CD14-positive monocyte (primary cell): ENCODE measurements at regions not wholly inside any gene's neighbourhood (a gene's known extent, or its start where the extent isn't known, plus 50 kb on each side); places are given as distances from the start of the nearest gene placed in this dataset.

Experiments used
- DNase-seq, 3 donors: peaks; one replicate each; pipeline ENCODE4 v3.0.0-alpha.2; 2011 to 2022
- H2AFZ ChIP-seq: 2 replicates; pipeline ENCODE4 v1.6.0; 2012; ENCODE audit warnings: mild to moderate bottlenecking, low read depth, low read length, inconsistent platforms; ENCODE audit not compliant: insufficient read depth, poor library complexity, severe bottlenecking
- H3K27ac ChIP-seq, 2 donors: 1 replicate in 1 of 2; 2 replicates in 1 of 2; pipeline ENCODE4 v1.5.1; 2012 to 2013; ENCODE audit warnings: low read length in 2 of 2, control low read depth in 1 of 2, inconsistent platforms in 1 of 2, low read depth in 1 of 2, mild to moderate bottlenecking in 1 of 2
- H3K27me3 ChIP-seq, 2 donors: one replicate each; pipeline versions ENCODE4 v1.6.0 to v1.6.1; 2011 to 2013; ENCODE audit warnings: low read length in 2 of 2; ENCODE audit not compliant: control insufficient read depth in 2 of 2, insufficient read depth in 2 of 2
- H3K36me3 ChIP-seq, 2 donors: replicated peaks in 1 of 2; 1 replicate in 1 of 2; 2 replicates in 1 of 2; pipeline versions ENCODE4 v1.5.1 to v1.6.1; 2012 to 2013; ENCODE audit warnings: low read length in 2 of 2, control low read depth in 1 of 2, inconsistent platforms in 1 of 2, mild to moderate bottlenecking in 1 of 2; ENCODE audit not compliant: insufficient read depth in 2 of 2, control insufficient read depth in 1 of 2
- H3K4me1 ChIP-seq, 2 donors: 1 replicate in 1 of 2; 2 replicates in 1 of 2; pipeline versions ENCODE4 v1.5.1 to v1.6.1; 2012 to 2013; ENCODE audit warnings: low read length in 2 of 2, control low read depth in 1 of 2, inconsistent platforms in 1 of 2, mild to moderate bottlenecking in 1 of 2, moderate library complexity in 1 of 2; ENCODE audit not compliant: insufficient read depth in 2 of 2, control insufficient read depth in 1 of 2
- H3K4me2 ChIP-seq: replicated peaks from 2 replicates; pipeline ENCODE3; 2012; ENCODE audit warnings: low read length, moderate library complexity, mild to moderate bottlenecking; ENCODE audit not compliant: poor library complexity, severe bottlenecking; ENCODE audit errors: extremely low read depth
- H3K4me3 ChIP-seq, 3 experiments: fragments of 200-600 bp in 1 of 3; sonication (generic) in 1 of 3; replicated peaks in 1 of 3; 1 replicate in 2 of 3; 2 replicates in 1 of 3; pipeline ENCODE4 v1.5.1; 2011 to 2013; ENCODE audit warnings: low read length in 3 of 3, mild to moderate bottlenecking in 3 of 3, control low read depth in 2 of 3, low read depth in 2 of 3, inconsistent platforms in 1 of 3, moderate library complexity in 1 of 3
- H3K79me2 ChIP-seq: 2 replicates; pipeline ENCODE4 v1.6.0; 2012; ENCODE audit warnings: mild to moderate bottlenecking, control low read depth, inconsistent platforms, low read length, moderate library complexity; ENCODE audit not compliant: insufficient read depth
- H3K9ac ChIP-seq: 2 replicates; pipeline ENCODE4 v1.6.0; 2017; ENCODE audit warnings: low read length, mild to moderate bottlenecking; ENCODE audit not compliant: insufficient read depth, poor library complexity, severe bottlenecking
- H3K9me3 ChIP-seq, 2 donors: replicated peaks in 1 of 2; 1 replicate in 1 of 2; 2 replicates in 1 of 2; pipeline versions ENCODE4 v1.5.1 to v1.6.1; 2012 to 2013; ENCODE audit warnings: low read length in 2 of 2, control low read depth in 1 of 2; ENCODE audit not compliant: control insufficient read depth in 1 of 2, insufficient read depth in 1 of 2
- H4K20me1 ChIP-seq: 2 replicates; pipeline ENCODE4 v1.6.0; 2012; ENCODE audit warnings: mild to moderate bottlenecking, low read length, control low read depth, moderate library complexity; ENCODE audit not compliant: insufficient read depth
- H3K27ac Mint-ChIP-seq, 7 donors: one replicate each; pipeline ENCODE4 v1.8.0; 2020; ENCODE audit warnings: mild to moderate bottlenecking in 7 of 7, mixed read lengths in 7 of 7, moderate library complexity in 6 of 7, inconsistent platforms in 2 of 7
- H3K27me3 Mint-ChIP-seq, 3 donors: one replicate each; pipeline ENCODE4 v1.8.0; 2021 to 2022; ENCODE audit warnings: low read depth in 3 of 3, mild to moderate bottlenecking in 3 of 3, mixed read lengths in 3 of 3, moderate library complexity in 3 of 3, inconsistent platforms in 1 of 3
- H3K36me3 Mint-ChIP-seq, 2 donors: one replicate each; pipeline ENCODE4 v1.8.0; 2020; ENCODE audit warnings: mixed read lengths in 2 of 2, inconsistent platforms in 1 of 2, mild to moderate bottlenecking in 1 of 2
- H3K4me1 Mint-ChIP-seq: one replicate; pipeline ENCODE4 v1.8.0; 2020; ENCODE audit warnings: mild to moderate bottlenecking, mixed read lengths
- H3K4me3 Mint-ChIP-seq, 2 donors: one replicate each; pipeline ENCODE4 v1.8.0; 2020; ENCODE audit warnings: mild to moderate bottlenecking in 2 of 2, mixed read lengths in 2 of 2, moderate library complexity in 1 of 2
- H3K9me3 Mint-ChIP-seq, 7 donors: one replicate each; pipeline ENCODE4 v1.8.0; 2020 to 2022; ENCODE audit warnings: mixed read lengths in 7 of 7, mild to moderate bottlenecking in 6 of 7, moderate library complexity in 6 of 7, inconsistent platforms in 2 of 7
- WGBS: methylation state at CpG from one replicate; pipeline ENCODE4 v1.1.5; 2013; ENCODE audit warnings: missing lambda C conversion rate; ENCODE audit not compliant: insufficient coverage; 5-methylcytosine and 5-hydroxymethylcytosine counted together
- intact Hi-C, 2 donors: fragments of 100-400 bp; cut with micrococcal nuclease; formaldehyde crosslinking; loops; one replicate each; pipeline versions ENCODE4 v1.15.0 to v1.15.1; 2023
- TF ChIP-seq, protein P1 (sequence below): fragments of 200-600 bp; IDR thresholded peaks from one replicate; pipeline ENCODE4 v1.8.0; 2022; ENCODE audit warnings: antibody characterized with exemption, mild to moderate bottlenecking

DNA sequence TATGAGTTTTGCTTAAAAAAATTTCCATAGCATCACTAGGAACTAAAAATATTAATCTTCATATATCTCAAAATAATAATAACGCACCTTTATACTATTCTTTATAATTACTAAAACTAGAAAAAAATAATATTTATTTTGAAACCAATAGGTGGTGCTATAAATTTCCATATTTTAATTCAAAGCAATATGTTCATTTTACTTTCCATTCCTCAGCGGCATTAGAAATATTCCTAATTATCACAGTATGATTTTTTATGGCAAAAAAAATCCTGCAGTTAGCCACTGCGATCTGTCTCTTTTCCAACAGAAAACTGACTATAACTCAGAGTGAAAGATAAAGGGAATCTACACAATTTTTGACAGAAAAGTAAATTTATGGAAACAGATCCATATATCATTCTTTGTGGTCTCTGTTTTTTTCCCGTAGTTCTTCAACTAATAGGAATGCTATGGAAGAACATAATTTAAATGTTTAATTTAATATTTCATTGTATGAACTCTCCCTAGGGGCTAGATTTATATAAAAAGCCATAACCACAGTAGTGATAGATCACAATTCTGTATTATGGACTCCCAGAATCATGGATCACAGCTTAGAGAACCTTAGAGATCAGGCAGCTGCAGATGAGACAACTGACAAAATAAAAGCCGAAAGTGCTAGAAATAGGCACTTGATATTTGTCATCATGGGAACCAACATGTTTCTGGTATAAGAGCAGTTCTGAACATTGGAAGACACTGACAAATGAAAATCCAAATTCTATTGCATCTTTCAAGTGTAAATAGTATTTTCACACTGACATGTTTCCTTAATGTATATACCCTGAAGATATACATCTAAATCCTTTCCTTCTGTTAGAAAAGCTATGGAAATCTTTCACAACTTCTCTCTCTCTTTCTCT lies 167.7 kb upstream of the MPDZ start:
- H3K9ac ChIP-seq = no peak overlapping the region
- Mint-ChIP-seq H3K27me3 (peaks cover 0 to 3% (median 0%) of the 10 kb centered on the region in 3 donors), H3K27ac (no peak overlapping the region), H3K4me1 (no peaks in the 10 kb centered on the region), H3K36me3 (no peaks in the 10 kb centered on the region), H3K4me3 (no peak overlapping the region), H3K9me3 (no peaks in the 10 kb centered on the region)
- no peaks in the 10 kb centered on the region for H3K4me1 ChIP-seq
- H3K4me3 ChIP-seq = no peak overlapping the region
- no peak for DNase-seq
- TF ChIP-seq, protein P1, sequence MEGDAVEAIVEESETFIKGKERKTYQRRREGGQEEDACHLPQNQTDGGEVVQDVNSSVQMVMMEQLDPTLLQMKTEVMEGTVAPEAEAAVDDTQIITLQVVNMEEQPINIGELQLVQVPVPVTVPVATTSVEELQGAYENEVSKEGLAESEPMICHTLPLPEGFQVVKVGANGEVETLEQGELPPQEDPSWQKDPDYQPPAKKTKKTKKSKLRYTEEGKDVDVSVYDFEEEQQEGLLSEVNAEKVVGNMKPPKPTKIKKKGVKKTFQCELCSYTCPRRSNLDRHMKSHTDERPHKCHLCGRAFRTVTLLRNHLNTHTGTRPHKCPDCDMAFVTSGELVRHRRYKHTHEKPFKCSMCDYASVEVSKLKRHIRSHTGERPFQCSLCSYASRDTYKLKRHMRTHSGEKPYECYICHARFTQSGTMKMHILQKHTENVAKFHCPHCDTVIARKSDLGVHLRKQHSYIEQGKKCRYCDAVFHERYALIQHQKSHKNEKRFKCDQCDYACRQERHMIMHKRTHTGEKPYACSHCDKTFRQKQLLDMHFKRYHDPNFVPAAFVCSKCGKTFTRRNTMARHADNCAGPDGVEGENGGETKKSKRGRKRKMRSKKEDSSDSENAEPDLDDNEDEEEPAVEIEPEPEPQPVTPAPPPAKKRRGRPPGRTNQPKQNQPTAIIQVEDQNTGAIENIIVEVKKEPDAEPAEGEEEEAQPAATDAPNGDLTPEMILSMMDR = no peak
- H3K27me3 ChIP-seq = no peaks in the 10 kb centered on the region
- H3K36me3 ChIP-seq = no peaks in the 10 kb centered on the region
- intact Hi-C loops = no loop called here
- no peaks in the 10 kb centered on the region for H3K9me3 ChIP-seq
- no CpG with 5 or more reads among the region's 5 CpGs for WGBS
- no peaks in the 10 kb centered on the region for H4K20me1 ChIP-seq
- no peak overlapping the region for H3K4me2 ChIP-seq
- H3K79me2 ChIP-seq = no peaks in the 10 kb centered on the region
- H3K27ac ChIP-seq = no peak overlapping the region
- H2AFZ ChIP-seq = no peak overlapping the region

DNA sequence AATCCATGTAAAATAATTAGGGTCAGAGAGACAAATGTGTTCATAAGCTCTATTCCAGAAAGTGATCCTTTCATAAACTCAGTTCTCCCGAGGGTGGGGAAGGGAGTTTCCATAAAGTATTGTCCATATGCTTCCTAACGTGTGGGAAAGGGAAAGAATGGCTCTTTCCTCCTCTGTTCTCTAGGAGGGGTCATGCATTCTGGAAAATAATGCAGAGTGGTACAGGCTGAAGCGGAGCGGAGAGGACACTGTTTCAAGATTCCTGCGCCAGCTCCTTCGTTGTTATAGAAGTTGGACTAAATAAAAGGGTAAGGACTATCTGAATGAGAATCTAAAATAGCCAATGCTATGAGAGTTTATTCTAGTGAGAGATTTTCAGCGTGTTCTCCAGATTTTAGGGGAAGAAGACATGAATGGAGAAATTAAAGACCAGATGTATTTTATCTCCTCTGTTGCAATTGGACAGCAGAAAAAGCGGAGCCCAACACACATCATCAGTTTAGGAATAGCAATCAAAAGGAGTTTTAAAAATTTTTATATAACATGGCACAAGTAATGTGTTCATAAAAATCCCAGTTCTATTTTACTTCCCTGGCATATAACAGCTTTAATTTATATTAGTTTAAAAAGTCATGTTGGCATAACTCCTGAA lies 166.9 kb upstream of the MPDZ start:
- no peak overlapping the region for H3K4me2 ChIP-seq
- no peak overlapping the region for H3K27ac ChIP-seq
- H3K27me3 ChIP-seq = no peaks in the 10 kb centered on the region
- 86% methylated on average over 3 of the region's 8 CpGs for WGBS
- no peak overlapping the region for H3K4me3 ChIP-seq
- Mint-ChIP-seq H3K9me3 (no peaks in the 10 kb centered on the region), H3K4me3 (no peak overlapping the region), H3K4me1 (no peaks in the 10 kb centered on the region), H3K27me3 (peaks cover 0 to 3% (median 0%) of the 10 kb centered on the region in 3 donors), H3K27ac (no peak overlapping the region), H3K36me3 (no peaks in the 10 kb centered on the region)
- intact Hi-C loops = no loop called here
- DNase-seq = no peak
- TF ChIP-seq, protein P1 = no peak
- no peaks in the 10 kb centered on the region for H3K9me3 ChIP-seq
- no peaks in the 10 kb centered on the region for H4K20me1 ChIP-seq
- H3K9ac ChIP-seq = no peak overlapping the region
- H2AFZ ChIP-seq = no peak overlapping the region
- H3K79me2 ChIP-seq = no peaks in the 10 kb centered on the region
- no peaks in the 10 kb centered on the region for H3K36me3 ChIP-seq
- no peaks in the 10 kb centered on the region for H3K4me1 ChIP-seq
